SW 1271 (cell line): ENCODE measurements at regions not wholly inside any gene's neighbourhood (a gene's known extent, or its start where the extent isn't known, plus 50 kb on each side); places are given as distances from the start of the nearest gene placed in this dataset.

ENCODE experiments used
- DNase-seq, 2 experiments: peaks; one replicate each; lab custom pipeline; 2025; lab: John Stamatoyannopoulos, UW

DNA sequence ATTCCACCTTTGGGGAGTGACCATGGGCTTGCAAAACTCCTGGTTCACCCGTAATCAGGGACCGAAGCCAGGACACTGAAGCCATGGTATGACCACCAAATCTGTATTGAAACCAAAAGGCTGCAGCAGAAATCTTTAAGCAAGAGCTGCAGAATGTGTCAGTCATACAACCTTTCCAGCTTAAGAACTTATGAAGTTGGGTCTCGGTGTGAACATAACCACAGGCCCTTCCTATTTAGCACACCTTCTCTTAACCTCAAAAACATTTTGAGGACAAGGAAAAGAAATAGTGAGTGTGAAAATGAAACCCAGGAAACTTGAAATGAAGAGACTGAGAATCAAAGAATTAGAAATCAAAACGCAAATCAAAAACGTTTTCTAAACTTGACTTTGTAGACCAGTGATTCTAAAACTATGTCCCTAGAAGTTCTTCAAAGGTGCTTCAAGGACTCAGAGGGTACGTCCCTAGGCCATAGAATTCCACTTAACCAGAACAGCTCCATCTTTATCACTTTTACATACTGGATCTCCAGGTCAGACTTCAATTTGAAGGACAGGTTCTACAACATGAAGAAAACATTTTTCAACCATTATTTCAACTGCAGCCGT is 231.6 kb upstream of the GRIP1 start:
- no peak for DNase-seq

DNA sequence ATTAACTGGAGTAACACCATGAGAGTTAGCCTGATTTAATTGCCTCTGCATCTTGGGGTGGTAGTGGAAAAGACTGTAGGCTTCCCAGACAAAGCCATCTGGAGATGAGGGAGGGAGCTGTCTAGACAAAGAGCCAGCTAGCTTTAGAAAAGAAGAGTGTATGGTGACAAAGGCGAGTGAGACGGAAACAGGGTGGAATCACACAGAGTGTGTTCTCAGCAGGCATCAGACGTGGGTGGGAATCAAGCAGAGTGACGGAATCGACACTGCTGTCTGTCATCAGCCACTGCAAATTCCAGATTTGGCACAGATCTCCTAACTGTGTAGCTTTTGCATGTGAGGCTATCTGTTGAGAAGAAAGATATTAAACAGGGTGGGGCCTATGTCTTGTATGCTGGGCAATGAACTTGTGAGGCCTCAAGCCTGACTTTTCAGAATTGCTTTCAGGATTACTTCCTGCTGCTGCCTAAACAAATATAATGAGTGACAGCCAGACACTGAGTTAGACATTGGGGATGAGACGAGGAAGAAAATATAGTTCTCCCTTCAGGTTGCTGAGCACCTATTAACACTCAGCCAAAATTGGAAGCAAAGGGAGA is 236.5 kb upstream of the GRIP1 start:
- no peak for DNase-seq

DNA sequence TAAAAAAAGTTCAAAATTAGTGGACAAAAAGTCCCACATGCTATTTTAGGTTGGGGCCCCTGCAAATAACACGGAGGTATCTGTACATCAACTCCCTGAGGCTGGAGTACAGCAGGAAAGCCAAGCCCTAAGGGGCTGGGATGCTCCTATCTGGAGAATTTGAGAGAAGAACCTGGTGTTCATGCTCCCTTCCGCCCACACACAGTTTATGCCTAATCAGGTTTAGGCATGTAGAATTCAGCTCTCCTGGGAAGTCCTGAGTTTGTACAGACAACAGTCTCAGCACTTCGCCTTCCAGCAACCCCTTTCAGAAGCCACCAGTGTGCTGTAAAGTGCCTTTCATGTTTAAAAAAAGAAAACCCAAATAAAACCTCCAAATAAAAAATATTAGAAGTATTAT is 237.3 kb upstream of the GRIP1 start:
- no peak for DNase-seq

DNA sequence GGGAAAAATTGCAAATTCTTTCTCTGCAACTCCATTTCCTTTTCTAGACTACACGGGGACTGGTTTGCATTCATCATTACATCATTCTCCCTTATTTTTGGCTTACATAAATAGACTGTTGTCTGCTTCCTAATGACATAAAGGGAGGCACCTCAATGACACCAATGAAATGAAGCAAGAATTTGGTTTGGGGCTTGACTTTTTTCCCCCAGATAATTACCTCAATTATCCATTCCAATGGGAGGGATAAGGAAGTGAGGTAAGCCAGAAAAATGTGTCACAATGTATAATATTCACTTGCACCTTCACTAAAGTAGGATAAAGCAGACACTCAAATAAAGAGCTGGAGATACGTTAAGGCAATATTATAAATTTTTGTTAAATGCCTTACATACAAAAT is 240.6 kb upstream of the GRIP1 start:
- no peak for DNase-seq

DNA sequence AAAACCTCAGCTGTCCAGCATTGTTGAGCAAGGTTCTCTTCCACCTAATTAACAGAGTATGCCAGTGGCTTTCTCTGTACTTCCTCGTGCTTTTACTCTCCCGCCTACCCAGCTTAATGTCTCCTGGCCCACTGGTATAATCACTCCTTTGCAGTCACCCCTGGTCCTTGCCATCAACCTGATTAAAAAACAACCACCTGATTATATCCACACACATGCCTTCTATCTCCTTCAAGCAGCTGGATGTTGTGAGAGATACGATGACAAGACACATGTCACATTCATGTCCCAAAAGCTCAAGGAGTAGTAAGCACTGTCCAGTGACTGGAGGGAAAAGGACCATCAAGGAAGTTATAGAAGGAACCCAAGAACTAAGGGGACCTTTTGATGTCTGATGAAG is 241.3 kb upstream of the GRIP1 start:
- no peak for DNase-seq

DNA sequence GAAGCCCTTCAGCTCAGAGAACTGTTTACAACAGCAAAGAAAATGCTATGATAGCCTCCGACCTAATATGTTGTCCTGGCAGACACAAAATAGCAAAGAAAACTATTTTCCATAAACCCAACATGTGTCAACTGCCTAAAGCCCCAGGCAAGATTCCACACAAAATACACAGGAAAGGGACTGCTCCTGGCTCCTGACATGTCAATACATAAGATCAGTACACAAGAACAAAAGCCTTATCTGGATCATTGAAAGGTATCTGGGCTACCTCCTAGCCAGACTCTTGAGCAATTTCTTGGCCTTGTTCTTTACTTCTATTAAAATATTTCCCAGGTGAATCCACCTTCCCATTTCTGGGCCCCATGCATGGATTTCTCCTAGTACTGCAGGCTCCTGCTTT is 242.3 kb upstream of the GRIP1 start:
- no peak for DNase-seq

DNA sequence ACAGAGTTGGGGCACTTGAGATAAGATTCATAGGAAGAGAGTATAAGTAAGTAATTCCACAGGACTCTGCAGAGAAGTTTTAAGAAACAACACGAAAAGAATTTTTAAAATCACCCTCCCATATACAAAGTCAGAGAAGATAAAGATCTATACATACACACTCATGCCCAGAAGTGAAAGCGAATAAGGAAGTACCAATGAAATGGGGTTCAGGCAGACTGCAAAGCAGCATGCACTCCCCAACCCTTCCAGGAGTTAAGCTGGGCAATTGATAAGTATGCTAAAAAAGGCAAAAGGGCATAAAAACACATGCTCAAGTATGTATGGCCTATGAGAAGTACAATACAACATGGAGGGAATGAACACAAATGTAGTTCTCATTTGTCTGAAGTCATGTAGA is 246.2 kb upstream of the GRIP1 start:
- DNase-seq, result no peak

DNA sequence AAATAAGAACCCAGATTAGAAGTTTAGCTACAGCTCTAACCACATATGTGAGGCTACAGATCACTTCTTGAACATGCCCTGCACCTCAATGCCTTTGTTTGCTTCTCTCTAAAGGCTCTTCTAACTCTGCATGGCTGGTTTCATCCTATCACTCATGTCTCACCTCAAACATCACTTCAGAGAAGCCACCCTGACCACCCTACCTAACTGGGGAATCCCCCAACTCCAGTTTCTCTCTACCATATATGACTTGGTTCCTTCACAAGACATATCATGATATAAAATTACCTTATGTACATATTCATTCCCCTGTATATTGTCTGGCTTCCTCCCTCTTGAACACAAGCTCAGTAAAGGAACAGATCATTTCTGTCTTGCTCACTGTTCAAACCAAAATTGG is 250.2 kb upstream of the GRIP1 start:
- DNase-seq, result no peak

DNA sequence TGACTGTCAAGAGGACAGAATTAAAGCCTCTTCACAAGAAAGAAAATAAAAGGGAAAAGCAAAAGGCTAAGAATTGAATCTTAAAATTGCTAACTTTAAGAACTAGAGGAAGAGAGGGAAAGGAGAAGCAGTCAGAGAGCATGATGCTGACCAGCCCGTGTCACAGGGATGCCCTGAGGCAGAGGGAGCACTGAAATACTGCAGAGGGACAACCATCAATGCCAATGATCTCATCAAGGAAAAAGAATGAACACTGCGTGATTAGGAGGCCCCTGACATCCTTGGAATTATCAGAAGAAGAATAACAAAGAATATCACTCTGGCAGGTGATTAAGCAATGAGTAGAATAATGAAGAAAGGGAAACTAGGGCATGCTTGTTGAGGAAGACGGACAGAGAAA is 252.2 kb upstream of the GRIP1 start:
- no peak for DNase-seq

DNA sequence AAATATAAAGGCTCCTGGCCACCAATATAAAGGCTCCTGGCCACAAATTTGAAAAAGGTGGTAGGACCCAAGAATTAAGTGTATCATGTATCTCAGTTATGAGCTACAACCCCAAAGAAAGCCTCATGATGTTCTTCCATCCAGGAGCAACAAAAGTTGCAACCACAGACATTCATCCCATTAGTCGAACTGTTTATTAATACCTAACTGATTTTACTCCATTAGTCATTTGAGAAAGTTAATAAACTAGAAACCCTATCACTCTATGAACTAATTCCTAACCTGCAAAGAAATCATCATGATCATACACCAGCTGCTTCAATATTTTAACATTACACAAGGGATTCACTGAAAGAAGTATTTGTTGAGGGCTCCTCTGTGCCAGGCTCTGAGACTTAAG is 253.2 kb upstream of the GRIP1 start:
- no peak for DNase-seq

DNA sequence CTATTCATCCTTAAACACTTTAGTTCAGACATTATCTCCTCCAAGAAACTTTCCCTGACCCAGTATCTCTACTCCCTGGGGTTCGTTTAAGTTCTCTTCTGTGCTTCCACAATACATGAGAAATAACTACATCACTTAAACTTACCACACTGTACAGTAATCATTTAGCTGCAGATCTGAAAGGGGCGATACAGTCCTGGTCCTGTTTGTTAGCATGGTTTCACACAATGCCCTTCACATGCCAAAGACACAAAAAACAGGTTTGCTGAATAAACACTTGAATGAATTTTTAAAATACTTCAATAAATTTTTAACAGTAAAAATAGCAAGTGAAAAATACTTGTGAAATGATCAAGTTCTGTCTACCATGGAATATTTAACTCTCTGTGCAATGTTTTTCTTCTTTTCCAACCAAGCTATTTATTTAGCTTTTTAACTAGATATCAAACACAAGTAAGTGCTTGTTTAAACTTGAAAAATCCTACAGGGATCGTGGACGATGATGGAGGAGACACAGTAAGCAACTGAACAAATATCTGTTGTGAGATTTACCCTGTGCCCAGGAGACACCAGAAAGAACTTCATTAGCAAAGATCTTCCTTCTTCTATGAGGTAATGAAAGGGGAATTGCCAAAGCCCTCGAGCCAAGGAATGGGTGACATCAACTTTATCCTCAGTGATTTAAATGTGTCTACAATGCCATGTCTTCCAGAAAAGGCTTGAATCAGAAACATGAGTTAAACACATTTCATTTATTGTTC is 255.6 kb upstream of the GRIP1 start:
- DNase-seq, result no peak

DNA sequence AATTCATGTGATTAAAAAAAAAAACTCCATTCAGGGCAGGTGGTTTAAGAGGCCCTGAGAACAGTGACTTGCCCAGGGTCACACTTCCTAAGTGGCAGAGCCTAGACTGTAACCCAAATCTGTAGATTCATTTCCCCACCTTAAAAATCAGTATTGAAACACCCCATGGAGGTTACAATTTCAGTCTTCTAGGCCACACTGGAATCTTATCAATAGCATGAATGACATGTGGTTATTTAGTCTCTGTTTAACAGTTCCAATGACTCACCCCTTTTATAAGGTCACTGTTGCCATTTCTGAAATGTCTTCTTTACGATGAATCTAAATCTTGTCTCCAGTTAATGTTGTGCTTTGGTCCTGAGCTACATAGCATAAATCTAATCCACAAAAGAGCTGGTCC is 262.3 kb upstream of the GRIP1 start:
- DNase-seq, result no peak

DNA sequence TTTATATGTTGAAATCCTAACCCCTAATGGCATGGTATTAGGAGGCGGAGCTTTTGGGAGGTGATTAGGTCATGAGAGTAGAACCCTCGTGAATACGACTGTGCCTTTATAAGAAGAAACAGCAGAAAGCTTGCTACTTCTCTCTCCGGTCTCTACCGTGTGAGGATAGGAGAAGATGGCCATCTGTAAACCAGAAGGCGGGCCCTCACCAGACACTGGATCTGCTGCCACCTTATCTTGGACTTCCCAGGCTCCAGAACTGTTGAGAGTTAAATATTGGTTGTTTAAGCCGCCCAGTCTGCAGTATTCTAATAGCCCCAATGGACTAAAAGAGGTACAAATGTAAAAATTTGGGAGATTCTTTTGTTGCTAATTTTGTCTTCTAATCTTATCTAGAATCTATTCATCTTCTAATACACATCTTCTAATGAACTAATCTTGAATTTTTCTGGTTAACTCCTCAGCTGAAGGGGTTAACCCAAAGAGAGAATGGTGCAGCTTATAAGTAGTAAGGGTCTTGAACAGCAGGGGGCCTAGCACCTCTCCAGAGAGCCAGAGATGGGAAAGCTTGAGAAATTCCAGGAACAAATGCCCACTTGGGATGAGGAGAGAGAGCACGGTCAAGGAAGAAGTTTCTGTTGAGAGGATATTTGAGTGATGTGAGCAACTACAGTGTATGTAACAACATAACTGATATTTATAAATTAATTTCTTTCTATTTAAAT is 264.0 kb upstream of the GRIP1 start:
- no peak for DNase-seq

DNA sequence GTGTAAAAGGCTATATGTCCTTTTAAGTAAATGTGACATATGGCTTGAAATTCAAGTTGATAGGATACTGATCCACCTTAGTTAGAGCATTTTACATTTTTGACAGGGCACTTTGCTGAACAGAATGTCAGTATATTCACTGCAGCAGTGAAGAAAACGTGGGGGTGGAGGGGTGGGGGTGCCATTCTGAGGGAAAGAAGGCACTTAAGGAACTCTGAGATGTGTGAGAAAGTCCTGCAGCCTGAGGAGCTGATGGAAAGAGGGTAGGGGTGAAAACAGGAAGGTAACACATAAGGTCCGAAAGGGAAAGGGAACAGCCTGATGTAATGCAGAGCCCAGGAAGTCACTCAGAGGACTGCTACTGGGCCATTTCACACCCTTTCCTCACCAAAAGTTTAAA is 265.5 kb upstream of the GRIP1 start:
- DNase-seq, result no peak

DNA sequence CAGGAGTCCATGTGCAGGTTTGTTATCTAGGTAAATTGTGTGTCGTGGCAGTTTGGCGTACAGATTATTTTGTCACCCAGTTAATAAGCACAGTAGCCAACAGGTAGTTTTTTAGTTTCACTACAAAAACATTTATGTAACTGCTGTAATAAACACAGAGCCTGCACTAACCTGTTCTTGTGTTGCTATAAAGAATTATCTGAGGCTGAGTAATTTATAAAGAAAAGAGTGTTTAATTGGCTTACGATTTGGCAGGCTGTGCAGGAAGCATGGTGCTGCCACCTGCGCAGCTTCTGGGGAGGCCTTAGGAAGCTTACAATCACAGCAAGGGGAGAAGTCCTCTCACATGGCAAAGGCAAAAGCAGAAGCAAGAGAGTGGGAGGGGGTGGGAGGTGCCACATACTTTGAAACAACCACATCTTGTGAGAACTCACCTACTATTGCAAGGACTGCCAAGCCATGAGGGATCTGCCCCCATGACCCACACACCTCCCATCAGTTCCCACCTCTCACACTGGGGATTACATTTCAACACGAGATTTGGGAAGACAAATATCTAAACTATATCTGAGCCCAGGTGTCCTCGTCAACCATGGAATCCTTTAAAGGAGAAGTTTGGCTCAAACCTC is 266.4 kb upstream of the GRIP1 start:
- DNase-seq, result no peak

DNA sequence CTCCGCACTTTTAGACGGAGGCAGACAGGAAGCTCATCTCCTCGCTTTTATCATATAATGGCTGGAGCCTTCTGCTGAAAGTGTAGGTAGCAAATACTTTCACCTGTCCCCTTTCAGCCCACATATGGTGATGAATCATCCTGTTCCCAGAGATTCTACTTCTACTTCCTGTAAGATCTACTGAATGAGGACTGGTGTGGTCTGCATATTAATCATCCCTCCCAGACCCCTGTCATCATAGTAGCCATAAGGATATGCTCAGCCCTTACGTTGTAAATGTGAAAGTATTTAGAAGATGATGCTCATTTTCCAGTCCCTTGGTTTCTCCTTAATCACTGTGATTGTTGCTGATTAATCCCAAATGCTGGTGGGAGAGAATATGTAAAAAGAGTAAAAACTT is 268.2 kb upstream of the GRIP1 start:
- no peak for DNase-seq

DNA sequence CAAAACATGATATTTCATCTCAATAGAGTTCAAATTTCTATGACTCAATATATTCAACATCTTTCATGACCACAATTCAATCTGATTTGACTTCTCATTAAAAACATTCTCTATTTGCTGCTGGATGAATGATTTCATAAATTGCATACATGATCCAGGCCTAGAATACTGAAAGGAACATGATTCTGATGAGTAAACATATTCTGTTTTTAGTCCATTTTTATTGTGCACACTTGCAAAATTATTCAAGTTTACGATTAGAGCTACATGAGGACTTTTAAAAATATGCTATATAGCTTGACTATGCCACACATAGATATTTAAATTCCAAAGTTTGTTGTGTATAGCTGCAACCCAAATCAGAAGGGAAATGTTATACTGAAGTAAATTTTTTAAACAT is 273.8 kb upstream of the GRIP1 start:
- DNase-seq, result no peak

DNA sequence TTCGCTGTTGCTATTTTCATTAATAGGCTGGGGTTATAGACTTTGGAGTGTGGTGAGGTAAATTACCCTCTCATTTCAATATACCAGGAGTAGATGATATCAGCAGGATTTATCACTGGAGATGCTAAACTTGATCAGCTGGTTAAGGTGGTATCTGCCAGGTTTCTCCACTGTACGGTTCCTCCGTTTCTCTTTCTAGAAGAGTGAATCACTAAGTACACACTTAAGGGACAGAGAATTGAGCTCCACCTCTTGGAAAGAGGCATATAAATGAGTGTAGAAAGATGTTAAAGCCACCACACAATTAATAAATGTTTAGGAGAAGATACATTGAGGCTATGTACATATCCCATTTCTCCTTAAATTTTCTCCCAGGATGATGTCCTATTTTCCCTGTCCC is 277.4 kb upstream of the GRIP1 start:
- no peak for DNase-seq

DNA sequence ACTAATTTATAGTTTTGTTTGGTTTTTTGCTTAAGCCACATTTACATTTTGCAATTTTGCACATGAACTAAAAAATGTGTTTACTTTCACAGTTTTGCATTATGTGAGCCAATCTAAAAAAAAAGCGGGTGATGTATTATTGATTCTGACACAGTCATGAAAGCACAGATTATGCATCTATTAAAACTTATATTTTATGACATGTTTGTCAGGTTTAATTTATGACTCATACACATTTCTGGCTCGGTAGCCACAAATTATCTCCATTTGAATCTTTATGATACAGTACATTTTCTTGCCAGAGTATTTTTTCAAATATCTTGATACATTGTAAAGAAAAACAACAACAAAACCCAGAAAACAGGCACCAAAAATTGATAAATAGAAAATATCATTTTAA is 280.4 kb upstream of the GRIP1 start:
- DNase-seq, result no peak

DNA sequence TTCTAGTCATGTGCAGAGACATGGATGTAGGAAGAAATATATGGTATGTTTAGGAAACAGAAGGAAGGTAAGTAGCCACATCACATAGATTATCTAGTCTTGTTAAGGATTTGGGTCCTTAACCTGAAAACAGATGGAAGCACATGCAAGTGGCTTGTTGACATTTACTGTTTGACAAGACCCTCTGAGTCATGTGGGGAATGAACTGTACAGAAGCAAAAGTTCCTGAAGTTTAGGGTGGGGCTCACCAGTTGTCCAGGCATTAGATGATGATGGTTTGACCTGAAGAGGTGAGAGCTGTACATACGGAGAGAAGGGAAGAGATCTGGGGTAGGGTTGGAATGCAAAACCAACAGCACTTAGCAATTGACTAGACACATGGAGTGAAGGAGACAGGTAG is 281.1 kb upstream of the GRIP1 start:
- DNase-seq, result no peak

DNA sequence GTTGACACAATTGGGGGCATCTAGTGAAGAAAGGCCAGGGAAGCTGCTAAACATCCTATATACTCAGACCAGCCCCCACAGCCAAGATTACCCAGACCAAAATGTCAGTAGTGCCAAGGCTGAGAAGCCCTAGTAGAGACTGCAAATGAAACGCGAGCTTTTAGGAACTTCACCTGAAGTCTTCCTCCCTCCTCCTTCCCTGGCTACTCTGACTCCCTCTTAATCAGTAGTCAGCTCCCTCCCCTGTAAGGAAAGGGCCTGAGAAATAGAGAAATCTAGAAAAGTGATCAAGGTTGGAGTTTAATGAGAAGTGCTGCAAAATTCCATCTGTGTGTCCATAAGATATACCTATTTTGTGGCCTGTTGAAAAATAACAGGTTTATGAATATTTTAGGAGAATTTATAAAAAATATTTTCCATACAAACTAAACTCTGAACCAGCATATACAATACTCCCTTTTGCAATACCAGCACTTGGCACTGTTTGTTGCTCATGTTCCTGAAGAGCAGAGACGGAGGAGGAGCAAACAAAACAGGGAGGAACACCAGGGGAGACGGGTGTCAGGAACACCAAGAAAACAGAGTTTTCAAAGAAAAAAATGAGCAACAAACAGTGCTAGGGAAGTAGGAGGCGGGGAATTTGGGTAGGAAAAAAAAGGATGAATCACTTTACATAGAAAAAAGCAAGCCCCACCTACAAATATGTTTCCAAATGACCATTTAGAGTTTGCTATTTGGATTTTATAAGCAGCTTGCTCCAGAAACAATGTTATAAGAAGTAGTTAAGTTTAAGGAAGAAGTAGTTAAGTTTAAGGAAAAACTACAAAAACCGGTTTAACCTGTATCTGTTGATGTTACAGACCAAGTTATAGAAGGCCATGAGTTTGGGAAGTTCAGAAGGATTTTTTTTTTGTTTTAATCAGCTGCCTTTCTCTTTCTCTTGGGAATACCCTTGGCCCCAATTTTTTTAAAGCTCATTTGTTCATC is 282.1 kb upstream of the GRIP1 start:
- DNase-seq, result no peak
